SK-N-MC (cell line): ENCODE measurements at regions not wholly inside any gene's neighbourhood (a gene's known extent, or its start where the extent isn't known, plus 50 kb on each side); places are given as distances from the start of the nearest gene placed in this dataset.

Experiments
- EZH2 ChIP-seq: fragments of 200-600 bp; sonication (generic); IDR thresholded peaks from one replicate; pipeline ENCODE4 v1.6.1; 2017; ENCODE audit warnings: antibody characterized with exemption
- FOXP2 ChIP-seq: optimal IDR thresholded peaks from 2 replicates; pipeline ENCODE3; 2011; ENCODE audit warnings: mild to moderate bottlenecking, moderate library complexity; ENCODE audit not compliant: insufficient read depth; ENCODE audit errors: extremely low read length, control extremely low read depth
- POLR2AphosphoS5 ChIP-seq: IDR thresholded peaks from 2 replicates; pipeline ENCODE4 v1.6.1; 2012; ENCODE audit warnings: mild to moderate bottlenecking, low read depth, low read length, borderline replicate concordance

- no peak for TF ChIP-seq POLR2AphosphoS5
- TF ChIP-seq EZH2, result no peak
- TF ChIP-seq FOXP2, result no peak
Measured at GRCh38 chr11:112786886-112787530, 174.2 kb upstream of the NCAM1 start.
